ENCODE measurements at regions not wholly inside any gene's neighbourhood (a gene's known extent, or its start where the extent isn't known, plus 50 kb on each side); places are given as distances from the start of the nearest gene placed in this dataset.

- no peak for DNase-seq
- no peaks in the 10 kb centered on the region for H3K27me3 ChIP-seq (replicated peaks; ENCODE audit: control insufficient read depth, insufficient read depth, low read length, poor library complexity, severe bottlenecking)
Measured at GRCh38 chr13:53642306-53642705, 613.7 kb downstream of the OLFM4 start.

GRCh38 chr13:53648673-53649072, 620.1 kb downstream of the OLFM4 start:
- Histone ChIP-seq H3K4me1 (ENCODE audit: control insufficient read depth, insufficient read depth, low read length, poor library complexity, severe bottlenecking) (no peaks in the 10 kb centered on the region), H3K27ac (ENCODE audit: insufficient read depth, low read length, poor library complexity, severe bottlenecking) (no peak overlapping the region), H3K36me3 (ENCODE audit: control insufficient read depth, insufficient read depth, low read length) (no peaks in the 10 kb centered on the region), H3K27me3 (replicated peaks; ENCODE audit: control insufficient read depth, insufficient read depth, low read length, poor library complexity, severe bottlenecking) (no peaks in the 10 kb centered on the region), H3K9me3 (ENCODE audit: control insufficient read depth, low read length) (no peaks in the 10 kb centered on the region), H3K4me3 (ENCODE audit: insufficient read depth, low read depth, low read length, poor library complexity, severe bottlenecking) (no peak overlapping the region)
- DNase-seq: no peak

More at GRCh38 chr13:53642306-53642705, 613.7 kb downstream of the OLFM4 start:
- no peaks in the 10 kb centered on the region for H3K9me3 ChIP-seq (ENCODE audit: control insufficient read depth, low read length)
- H3K4me1 ChIP-seq (ENCODE audit: control insufficient read depth, insufficient read depth, low read length, poor library complexity, severe bottlenecking): no peaks in the 10 kb centered on the region
- no peaks in the 10 kb centered on the region for H3K36me3 ChIP-seq (ENCODE audit: control insufficient read depth, insufficient read depth, low read length)
- no peak overlapping the region for H3K27ac ChIP-seq (ENCODE audit: insufficient read depth, low read length, poor library complexity, severe bottlenecking)
- H3K4me3 ChIP-seq (ENCODE audit: insufficient read depth, low read depth, low read length, poor library complexity, severe bottlenecking): no peak overlapping the region

- H3K4me3 ChIP-seq (ENCODE audit: insufficient read depth, low read depth, low read length, poor library complexity, severe bottlenecking): no peak overlapping the region
- H3K27me3 ChIP-seq (replicated peaks; ENCODE audit: control insufficient read depth, insufficient read depth, low read length, poor library complexity, severe bottlenecking): no peaks in the 10 kb centered on the region
- DNase-seq: no peak
- no peak overlapping the region for H3K27ac ChIP-seq (ENCODE audit: insufficient read depth, low read length, poor library complexity, severe bottlenecking)
- no peaks in the 10 kb centered on the region for H3K9me3 ChIP-seq (ENCODE audit: control insufficient read depth, low read length)
- no peaks in the 10 kb centered on the region for H3K4me1 ChIP-seq (ENCODE audit: control insufficient read depth, insufficient read depth, low read length, poor library complexity, severe bottlenecking)
- H3K36me3 ChIP-seq (ENCODE audit: control insufficient read depth, insufficient read depth, low read length): no peaks in the 10 kb centered on the region
Measured at GRCh38 chr13:53672005-53672404, 643.4 kb downstream of the OLFM4 start.

DNA sequence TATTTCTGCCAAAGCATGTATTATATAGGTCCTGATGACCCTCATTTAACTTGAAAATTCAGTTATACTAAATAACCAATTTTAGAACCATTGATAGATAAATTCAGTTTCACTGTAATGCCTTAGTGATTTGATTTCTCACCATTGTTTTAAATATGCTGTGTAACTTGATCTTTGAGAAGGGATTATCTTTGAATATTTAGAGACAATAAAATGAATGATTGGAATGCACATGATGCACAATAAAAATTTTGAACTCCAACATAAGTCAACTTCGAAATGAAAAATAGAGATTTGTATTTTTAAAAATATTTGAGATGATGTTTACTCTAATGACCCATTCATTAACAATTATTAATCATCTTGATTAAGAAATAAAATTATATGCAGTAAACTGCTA, 654.5 kb downstream of the OLFM4 start:
- Histone ChIP-seq H3K9me3 (ENCODE audit: control insufficient read depth, low read length) (no peaks in the 10 kb centered on the region), H3K27me3 (replicated peaks; ENCODE audit: control insufficient read depth, insufficient read depth, low read length, poor library complexity, severe bottlenecking) (no peaks in the 10 kb centered on the region), H3K36me3 (ENCODE audit: control insufficient read depth, insufficient read depth, low read length) (no peaks in the 10 kb centered on the region), H3K4me1 (ENCODE audit: control insufficient read depth, insufficient read depth, low read length, poor library complexity, severe bottlenecking) (no peaks in the 10 kb centered on the region), H3K27ac (ENCODE audit: insufficient read depth, low read length, poor library complexity, severe bottlenecking) (no peak overlapping the region), H3K4me3 (ENCODE audit: insufficient read depth, low read depth, low read length, poor library complexity, severe bottlenecking) (no peak overlapping the region)
- DNase-seq: no peak

- no peaks in the 10 kb centered on the region for H3K36me3 ChIP-seq (ENCODE audit: control insufficient read depth, insufficient read depth, low read length)
- no peaks in the 10 kb centered on the region for H3K27me3 ChIP-seq (replicated peaks; ENCODE audit: control insufficient read depth, insufficient read depth, low read length, poor library complexity, severe bottlenecking)
- no peaks in the 10 kb centered on the region for H3K9me3 ChIP-seq (ENCODE audit: control insufficient read depth, low read length)
- H3K4me3 ChIP-seq (ENCODE audit: insufficient read depth, low read depth, low read length, poor library complexity, severe bottlenecking): no peak overlapping the region
- DNase-seq: no peak
- H3K4me1 ChIP-seq (ENCODE audit: control insufficient read depth, insufficient read depth, low read length, poor library complexity, severe bottlenecking): no peaks in the 10 kb centered on the region
- H3K27ac ChIP-seq (ENCODE audit: insufficient read depth, low read length, poor library complexity, severe bottlenecking): no peak overlapping the region
Measured at GRCh38 chr13:53683608-53684007, 655.0 kb downstream of the OLFM4 start.

DNA sequence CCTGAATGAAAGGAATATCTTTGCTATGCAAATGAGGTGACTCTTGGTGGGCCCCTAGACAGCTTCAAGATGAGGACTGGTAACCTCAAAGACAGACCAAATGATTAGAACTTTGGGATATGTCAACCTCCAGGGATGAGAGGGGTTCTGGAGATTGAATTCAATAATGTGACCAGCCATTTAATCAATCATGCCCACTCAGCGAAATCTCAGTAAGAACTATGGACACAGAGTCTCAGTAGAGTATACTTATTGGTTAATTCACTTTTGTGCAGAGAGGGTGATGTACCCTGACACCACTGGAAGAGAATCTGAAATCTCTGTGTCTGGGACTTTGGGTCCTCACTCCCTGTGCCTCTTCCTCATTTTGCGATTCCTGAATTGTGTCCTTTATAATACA, 662.8 kb downstream of the OLFM4 start:
- no peaks in the 10 kb centered on the region for H3K27me3 ChIP-seq (replicated peaks; ENCODE audit: control insufficient read depth, insufficient read depth, low read length, poor library complexity, severe bottlenecking)
- H3K4me3 ChIP-seq (ENCODE audit: insufficient read depth, low read depth, low read length, poor library complexity, severe bottlenecking): no peak overlapping the region

GRCh38 chr13:53694814-53695532, 666.4 kb downstream of the OLFM4 start:
- no peaks in the 10 kb centered on the region for H3K4me1 ChIP-seq (ENCODE audit: control insufficient read depth, insufficient read depth, low read length, poor library complexity, severe bottlenecking)
- H3K9me3 ChIP-seq (ENCODE audit: control insufficient read depth, low read length): no peaks in the 10 kb centered on the region
- H3K27me3 ChIP-seq (replicated peaks; ENCODE audit: control insufficient read depth, insufficient read depth, low read length, poor library complexity, severe bottlenecking): no peaks in the 10 kb centered on the region
- no peaks in the 10 kb centered on the region for H3K36me3 ChIP-seq (ENCODE audit: control insufficient read depth, insufficient read depth, low read length)
- no peak overlapping the region for H3K27ac ChIP-seq (ENCODE audit: insufficient read depth, low read length, poor library complexity, severe bottlenecking)
- no peak for DNase-seq
- H3K4me3 ChIP-seq (ENCODE audit: insufficient read depth, low read depth, low read length, poor library complexity, severe bottlenecking): no peak overlapping the region

More for the DNA sequence above, 662.8 kb downstream of the OLFM4 start:
- no peaks in the 10 kb centered on the region for H3K36me3 ChIP-seq (ENCODE audit: control insufficient read depth, insufficient read depth, low read length)
- no peaks in the 10 kb centered on the region for H3K4me1 ChIP-seq (ENCODE audit: control insufficient read depth, insufficient read depth, low read length, poor library complexity, severe bottlenecking)
- DNase-seq: no peak
- no peaks in the 10 kb centered on the region for H3K9me3 ChIP-seq (ENCODE audit: control insufficient read depth, low read length)
- H3K27ac ChIP-seq (ENCODE audit: insufficient read depth, low read length, poor library complexity, severe bottlenecking): no peak overlapping the region

DNA sequence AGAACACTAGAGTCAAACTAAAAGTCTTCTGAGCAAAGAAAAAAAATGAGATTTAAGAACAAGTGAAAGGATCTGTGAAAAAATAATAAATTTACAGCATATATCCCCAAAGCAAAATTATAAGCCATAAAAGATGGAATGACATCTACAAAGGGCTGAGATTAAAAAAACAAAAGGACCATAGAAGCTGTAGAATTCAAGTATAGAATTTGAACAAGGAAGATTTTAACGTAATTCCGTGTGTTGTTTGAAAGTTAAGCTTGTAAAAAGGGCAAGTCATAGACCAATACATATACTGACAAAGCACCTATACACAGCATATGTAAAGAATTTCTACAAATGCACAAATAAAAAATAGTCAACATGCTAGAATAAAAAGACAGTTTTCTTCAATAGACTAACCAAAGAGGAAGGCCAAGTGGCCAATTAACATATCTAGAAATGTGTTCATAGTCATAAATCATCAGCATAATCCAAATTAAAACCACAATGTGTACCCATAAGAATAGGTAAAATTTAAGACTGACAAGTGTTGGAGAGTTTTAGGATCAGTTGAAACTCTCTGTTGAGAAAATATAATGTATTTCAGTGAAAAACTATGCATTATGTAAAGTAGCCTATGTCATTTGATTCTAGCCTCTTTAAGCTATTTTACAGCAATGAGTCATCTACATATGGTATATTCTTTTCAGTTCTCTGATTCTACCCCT, 674.9 kb downstream of the OLFM4 start:
- no peaks in the 10 kb centered on the region for H3K9me3 ChIP-seq (ENCODE audit: control insufficient read depth, low read length)
- H3K4me1 ChIP-seq (ENCODE audit: control insufficient read depth, insufficient read depth, low read length, poor library complexity, severe bottlenecking): no peaks in the 10 kb centered on the region
- H3K27me3 ChIP-seq (replicated peaks; ENCODE audit: control insufficient read depth, insufficient read depth, low read length, poor library complexity, severe bottlenecking): no peaks in the 10 kb centered on the region
- no peak overlapping the region for H3K4me3 ChIP-seq (ENCODE audit: insufficient read depth, low read depth, low read length, poor library complexity, severe bottlenecking)
- DNase-seq: no peak
- H3K36me3 ChIP-seq (ENCODE audit: control insufficient read depth, insufficient read depth, low read length): no peaks in the 10 kb centered on the region
- H3K27ac ChIP-seq (ENCODE audit: insufficient read depth, low read length, poor library complexity, severe bottlenecking): no peak overlapping the region

- Histone ChIP-seq H3K36me3 (ENCODE audit: control insufficient read depth, insufficient read depth, low read length) (no peaks in the 10 kb centered on the region), H3K27ac (ENCODE audit: insufficient read depth, low read length, poor library complexity, severe bottlenecking) (no peak overlapping the region), H3K4me1 (ENCODE audit: control insufficient read depth, insufficient read depth, low read length, poor library complexity, severe bottlenecking) (no peaks in the 10 kb centered on the region), H3K27me3 (replicated peaks; ENCODE audit: control insufficient read depth, insufficient read depth, low read length, poor library complexity, severe bottlenecking) (no peaks in the 10 kb centered on the region), H3K4me3 (ENCODE audit: insufficient read depth, low read depth, low read length, poor library complexity, severe bottlenecking) (no peak overlapping the region), H3K9me3 (ENCODE audit: control insufficient read depth, low read length) (peaks cover 4% of the 10 kb centered on the region)
- no peak for DNase-seq
Measured at GRCh38 chr13:53719281-53719680, 690.7 kb downstream of the OLFM4 start.

- no peaks in the 10 kb centered on the region for H3K36me3 ChIP-seq (ENCODE audit: control insufficient read depth, insufficient read depth, low read length)
- no peak overlapping the region for H3K27ac ChIP-seq (ENCODE audit: insufficient read depth, low read length, poor library complexity, severe bottlenecking)
- DNase-seq: no peak
Measured at GRCh38 chr13:53732664-53733063, 704.1 kb downstream of the OLFM4 start.

More at GRCh38 chr13:53732664-53733063, 704.1 kb downstream of the OLFM4 start:
- Histone ChIP-seq H3K9me3 (ENCODE audit: control insufficient read depth, low read length) (no peaks in the 10 kb centered on the region), H3K27me3 (replicated peaks; ENCODE audit: control insufficient read depth, insufficient read depth, low read length, poor library complexity, severe bottlenecking) (no peaks in the 10 kb centered on the region), H3K4me1 (ENCODE audit: control insufficient read depth, insufficient read depth, low read length, poor library complexity, severe bottlenecking) (no peaks in the 10 kb centered on the region), H3K4me3 (ENCODE audit: insufficient read depth, low read depth, low read length, poor library complexity, severe bottlenecking) (no peak overlapping the region)
